WTC11 (cell line): ENCODE measurements at regions not wholly inside any gene's neighbourhood (a gene's known extent, or its start where the extent isn't known, plus 50 kb on each side); places are given as distances from the start of the nearest gene placed in this dataset.

ENCODE experiments used
- ATAC-seq: fragments of 200-7000 bp; cut with Tn5 transposase; 2 replicates; pipeline ENCODE4 v1.10.0; 2021; ENCODE audit warnings: mild to moderate bottlenecking, moderate library complexity
- CTCF ChIA-PET: fragments of 300-600 bp; sonication (Branson Sonifier 250); formaldehyde crosslinking; loops from one replicate; lab custom pipeline; 2021; ENCODE audit warnings: antibody characterized with exemption; lab: Charles Lee
- POLR2A ChIA-PET: fragments of 350-600 bp; sonication (Branson Sonifier 250); formaldehyde crosslinking; loops from one replicate; lab custom pipeline; 2021; ENCODE audit warnings: antibody characterized with exemption; lab: Charles Lee
- DNase-seq: peaks from one replicate; pipeline ENCODE4 v3.0.0; 2021; ENCODE audit warnings: low spot score
- H3K27ac Mint-ChIP-seq: 2 replicates; pipeline ENCODE4 v1.8.0; 2021; ENCODE audit warnings: mixed read lengths
- H3K27me3 Mint-ChIP-seq: 2 replicates; pipeline ENCODE4 v1.8.0; 2021; ENCODE audit warnings: low read depth, mild to moderate bottlenecking, moderate library complexity, mixed read lengths
- H3K36me3 Mint-ChIP-seq: 2 replicates; pipeline ENCODE4 v1.8.0; 2021; ENCODE audit warnings: mixed read lengths
- H3K4me1 Mint-ChIP-seq: 2 replicates; pipeline ENCODE4 v1.8.0; 2022; ENCODE audit warnings: mixed read lengths
- H3K4me3 Mint-ChIP-seq: 2 replicates; pipeline ENCODE4 v1.8.0; 2021; ENCODE audit warnings: mild to moderate bottlenecking, moderate library complexity, mixed read lengths
- H3K9me3 Mint-ChIP-seq: 2 replicates; pipeline ENCODE4 v1.8.0; 2021; ENCODE audit warnings: mixed read lengths
- AR ChIP-seq: fragments of 250-450 bp; sonication (Bioruptor Pico); IDR thresholded peaks from 2 replicates; pipeline ENCODE4 v1.9.0; 2021; ENCODE audit warnings: mild to moderate bottlenecking
- CBFB ChIP-seq: sonication (generic); formaldehyde crosslinking; IDR thresholded peaks from 2 replicates; pipeline ENCODE4 v1.8.1; 2022; ENCODE audit warnings: mild to moderate bottlenecking, low read depth, missing genetic modification reagents
- CREM ChIP-seq: sonication (generic); formaldehyde crosslinking; IDR thresholded peaks from 2 replicates; pipeline ENCODE4 v1.8.1; 2022; ENCODE audit warnings: mild to moderate bottlenecking, missing genetic modification reagents, moderate library complexity
- E2F1 ChIP-seq: sonication (generic); formaldehyde crosslinking; IDR thresholded peaks from 2 replicates; pipeline ENCODE4 v1.8.0; 2022; ENCODE audit warnings: mild to moderate bottlenecking, missing genetic modification reagents
- E2F4 ChIP-seq: sonication (generic); formaldehyde crosslinking; IDR thresholded peaks from 2 replicates; pipeline ENCODE4 v1.8.1; 2022; ENCODE audit warnings: low read depth, mild to moderate bottlenecking, moderate library complexity, missing genetic modification reagents, borderline replicate concordance
- ETV6 ChIP-seq: sonication (generic); formaldehyde crosslinking; IDR thresholded peaks from 2 replicates; pipeline ENCODE4 v1.8.1; 2022; ENCODE audit warnings: mild to moderate bottlenecking, missing genetic modification reagents
- FOXJ3 ChIP-seq: sonication (generic); formaldehyde crosslinking; IDR thresholded peaks from 2 replicates; pipeline ENCODE4 v1.9.0; 2021; ENCODE audit warnings: missing genetic modification reagents, mild to moderate bottlenecking, borderline replicate concordance
- HMGA2 ChIP-seq: fragments of 250-450 bp; sonication (Bioruptor Pico); IDR thresholded peaks from 2 replicates; pipeline ENCODE4 v1.4.0; 2021; ENCODE audit warnings: mild to moderate bottlenecking, moderate library complexity
- HMGXB4 ChIP-seq: sonication (generic); formaldehyde crosslinking; IDR thresholded peaks from 2 replicates; pipeline ENCODE4 v1.8.1; 2023; ENCODE audit warnings: mild to moderate bottlenecking, moderate library complexity, missing genetic modification reagents
- MLX ChIP-seq: sonication (generic); formaldehyde crosslinking; IDR thresholded peaks from 2 replicates; pipeline ENCODE4 v1.8.1; 2023; ENCODE audit warnings: mild to moderate bottlenecking, missing genetic modification reagents, moderate library complexity
- NR3C1 ChIP-seq: sonication (generic); formaldehyde crosslinking; conservative IDR thresholded peaks from 2 replicates; pipeline ENCODE4 v1.8.1; 2023; ENCODE audit warnings: low read depth, mild to moderate bottlenecking, missing genetic modification reagents
- OVOL2 ChIP-seq: fragments of 250-450 bp; sonication (Bioruptor Pico); IDR thresholded peaks from 2 replicates; pipeline ENCODE4 v1.9.0; 2021; ENCODE audit warnings: mild to moderate bottlenecking, borderline replicate concordance
- PRRX2 ChIP-seq: fragments of 250-450 bp; sonication (Bioruptor Pico); IDR thresholded peaks from 2 replicates; pipeline ENCODE4 v1.8.0; 2021; ENCODE audit warnings: mild to moderate bottlenecking
- RORB ChIP-seq: fragments of 250-450 bp; sonication (Bioruptor Pico); IDR thresholded peaks from 2 replicates; pipeline ENCODE4 v1.9.0; 2021; ENCODE audit warnings: mild to moderate bottlenecking
- TP53 ChIP-seq: sonication (generic); formaldehyde crosslinking; IDR thresholded peaks from 2 replicates; pipeline ENCODE4 v1.8.1; 2023; ENCODE audit warnings: mild to moderate bottlenecking, missing genetic modification reagents
- ZNF425 ChIP-seq: fragments of 250-450 bp; sonication (Bioruptor Pico); conservative IDR thresholded peaks from 2 replicates; pipeline ENCODE4 v1.9.0; 2021; ENCODE audit warnings: mild to moderate bottlenecking
- ZNF671 ChIP-seq: fragments of 250-450 bp; sonication (Bioruptor Pico); IDR thresholded peaks from 2 replicates; pipeline ENCODE4 v1.8.0; 2021; ENCODE audit warnings: mild to moderate bottlenecking
- ZSCAN18 ChIP-seq: fragments of 250-450 bp; sonication (Bioruptor Pico); IDR thresholded peaks from 2 replicates; pipeline ENCODE4 v2.1.2; 2022; ENCODE audit warnings: mild to moderate bottlenecking, moderate library complexity

GRCh38 chrX:121103381-121103780, 56.0 kb downstream of the GLUD2 start:
- ChIA-PET CTCF (no interaction called here), POLR2A (no interaction called here)
- H3K9me3 Mint-ChIP-seq = no peaks in the 10 kb centered on the region
- H3K36me3 Mint-ChIP-seq = no peaks in the 10 kb centered on the region
- no peak overlapping the region for H3K4me3 Mint-ChIP-seq
- DNase-seq (no peak), ATAC-seq (no peak)
- no peak overlapping the region for H3K27ac Mint-ChIP-seq
- no peaks in the 10 kb centered on the region for H3K4me1 Mint-ChIP-seq
- no peaks in the 10 kb centered on the region for H3K27me3 Mint-ChIP-seq
- TF ChIP-seq CREM (CRISPR knock-in tag) (no peak), HMGXB4 (CRISPR knock-in tag) (no peak), E2F1 (CRISPR knock-in tag) (no peak), TP53 (CRISPR knock-in tag) (no peak), PRRX2 (CRISPR knock-in tag) (no peak), RORB (CRISPR knock-in tag) (no peak), ZNF425 (CRISPR knock-in tag) (no peak)

GRCh38 chrX:121106484-121107235, 59.2 kb downstream of the GLUD2 start:
- Mint-ChIP-seq H3K9me3 (peaks cover 3% of the 10 kb centered on the region; the same call in 1 of the 2 replicates), H3K4me1 (no peaks in the 10 kb centered on the region), H3K27me3 (no peaks in the 10 kb centered on the region), H3K36me3 (no peaks in the 10 kb centered on the region), H3K27ac (no peak overlapping the region), H3K4me3 (no peak overlapping the region)
- ChIA-PET POLR2A (no interaction called here), CTCF (no interaction called here)
- ATAC-seq (no peak), DNase-seq (no peak)
- TF ChIP-seq FOXJ3 (CRISPR knock-in tag) (no peak), ZNF671 (CRISPR knock-in tag) (no peak)

- Mint-ChIP-seq H3K4me3 (no peak overlapping the region), H3K36me3 (no peaks in the 10 kb centered on the region), H3K4me1 (no peaks in the 10 kb centered on the region), H3K27me3 (no peaks in the 10 kb centered on the region), H3K9me3 (peaks cover 3% of the 10 kb centered on the region; the same call in 1 of the 2 replicates), H3K27ac (no peak overlapping the region)
- DNase-seq = no peak
- POLR2A ChIA-PET = no interaction called here
- TF ChIP-seq E2F4 (no peak), ZSCAN18 (CRISPR knock-in tag) (no peak), CBFB (CRISPR knock-in tag) (no peak), NR3C1 (no peak), MLX (CRISPR knock-in tag) (no peak), AR (CRISPR knock-in tag) (no peak), HMGA2 (CRISPR knock-in tag) (no peak), OVOL2 (no peak), ETV6 (CRISPR knock-in tag) (no peak)
- CTCF ChIA-PET = no interaction called here
- no peak for ATAC-seq
These were observed 62.6 kb downstream of the GLUD2 start for GRCh38 chrX:121109986-121110385.
